DND-41 (cell line): ENCODE measurements at regions not wholly inside any gene's neighbourhood (a gene's known extent, or its start where the extent isn't known, plus 50 kb on each side); places are given as distances from the start of the nearest gene placed in this dataset.

Experiments used
- ATAC-seq: fragments of 200-7000 bp; cut with Tn5 transposase; 3 replicates; pipeline ENCODE4 v1.9.1; 2021; ENCODE audit warnings: low read depth; ENCODE audit not compliant: insufficient read depth
- DNase-seq: peaks from one replicate; pipeline ENCODE4 v3.0.0-alpha.2; 2020
- H2AFZ ChIP-seq: 2 replicates; pipeline ENCODE4 v1.6.0; 2012; ENCODE audit warnings: low read depth, low read length
- H3K27ac ChIP-seq: 2 replicates; pipeline ENCODE4 v1.5.1; 2012; ENCODE audit warnings: low read length, inconsistent platforms
- H3K27me3 ChIP-seq: fragments of 200-600 bp; sonication (generic); 2 replicates; pipeline ENCODE4 v1.6.0; 2012; ENCODE audit warnings: low read length, mild to moderate bottlenecking, inconsistent platforms; ENCODE audit not compliant: insufficient read depth, poor library complexity
- H3K36me3 ChIP-seq: 2 replicates; pipeline ENCODE4 v1.5.1; 2012; ENCODE audit warnings: low read length, inconsistent platforms; ENCODE audit not compliant: insufficient read depth
- H3K4me1 ChIP-seq: 2 replicates; pipeline ENCODE4 v1.5.1; 2012; ENCODE audit warnings: mild to moderate bottlenecking, low read length; ENCODE audit not compliant: insufficient read depth
- H3K4me2 ChIP-seq: 2 replicates; pipeline ENCODE4 v1.6.0; 2012; ENCODE audit warnings: mild to moderate bottlenecking, moderate library complexity, low read length, inconsistent platforms; ENCODE audit not compliant: insufficient read depth
- H3K4me3 ChIP-seq, 2 experiments: fragments of 200-600 bp in 1 of 2; shearing (Covaris generic) in 1 of 2; 2 replicates each; pipeline ENCODE4 v1.5.1; 2012 to 2016; ENCODE audit warnings: inconsistent platforms in 2 of 2, low read length in 2 of 2, mild to moderate bottlenecking in 2 of 2, low read depth in 1 of 2, moderate library complexity in 1 of 2
- H3K79me2 ChIP-seq: 2 replicates; pipeline ENCODE4 v1.6.0; 2012; ENCODE audit warnings: low read length, inconsistent platforms; ENCODE audit not compliant: insufficient read depth
- H3K9ac ChIP-seq: 2 replicates; pipeline ENCODE4 v1.6.0; 2012; ENCODE audit warnings: low read depth, mild to moderate bottlenecking, inconsistent platforms, low read length, moderate library complexity
- H3K9me3 ChIP-seq: 2 replicates; pipeline ENCODE4 v1.5.1; 2012; ENCODE audit warnings: low read length, moderate library complexity, mild to moderate bottlenecking, inconsistent platforms; ENCODE audit not compliant: insufficient read depth, severe bottlenecking
- H4K20me1 ChIP-seq: 2 replicates; pipeline ENCODE4 v1.6.0; 2012; ENCODE audit warnings: low read length; ENCODE audit not compliant: insufficient read depth
- EZH2 ChIP-seq: IDR thresholded peaks from 3 replicates; pipeline ENCODE4 v1.6.1; 2012; ENCODE audit warnings: borderline replicate concordance, low read depth, mild to moderate bottlenecking, moderate library complexity, low read length, inconsistent platforms; ENCODE audit not compliant: severe bottlenecking
- TF ChIP-seq, protein P1 (sequence below): IDR thresholded peaks from 2 replicates; pipeline ENCODE4 v1.5.1; 2012; ENCODE audit warnings: borderline replicate concordance, low read length, moderate library complexity, mild to moderate bottlenecking; ENCODE audit not compliant: poor library complexity, severe bottlenecking; ENCODE audit errors: extremely low read depth

DNA sequence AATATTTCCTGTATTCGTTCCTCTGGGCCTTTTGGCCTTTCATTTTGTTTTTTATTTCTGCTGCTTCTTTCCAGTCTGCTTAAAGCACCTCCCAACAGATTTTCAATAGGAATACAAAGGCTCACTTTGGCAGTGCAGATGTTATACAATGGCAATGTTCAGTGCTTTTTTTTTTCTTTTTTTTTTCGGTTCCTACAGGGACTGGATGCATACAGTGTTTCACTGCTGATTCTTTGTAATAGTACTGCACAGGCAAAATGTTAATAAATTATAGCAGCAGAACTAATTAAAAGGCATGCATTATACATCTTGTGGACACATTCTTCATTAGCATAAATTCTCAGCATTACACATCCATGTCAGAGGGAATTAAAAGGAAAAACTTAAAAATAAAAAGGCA lies 356.6 kb upstream of the C9orf72 start:
- no peaks in the 10 kb centered on the region for H3K27me3 ChIP-seq
- no peak overlapping the region for H2AFZ ChIP-seq
- ATAC-seq (no peak), DNase-seq (no peak)
- H3K4me1 ChIP-seq: no peaks in the 10 kb centered on the region
- no peaks in the 10 kb centered on the region for H4K20me1 ChIP-seq
- no peak overlapping the region for H3K27ac ChIP-seq
- H3K4me3 ChIP-seq: no peak overlapping the region
- no peak overlapping the region for H3K9ac ChIP-seq
- no peaks in the 10 kb centered on the region for H3K79me2 ChIP-seq
- no peaks in the 10 kb centered on the region for H3K36me3 ChIP-seq
- H3K4me2 ChIP-seq: no peak overlapping the region
- no peaks in the 10 kb centered on the region for H3K9me3 ChIP-seq
- TF ChIP-seq, protein P1, sequence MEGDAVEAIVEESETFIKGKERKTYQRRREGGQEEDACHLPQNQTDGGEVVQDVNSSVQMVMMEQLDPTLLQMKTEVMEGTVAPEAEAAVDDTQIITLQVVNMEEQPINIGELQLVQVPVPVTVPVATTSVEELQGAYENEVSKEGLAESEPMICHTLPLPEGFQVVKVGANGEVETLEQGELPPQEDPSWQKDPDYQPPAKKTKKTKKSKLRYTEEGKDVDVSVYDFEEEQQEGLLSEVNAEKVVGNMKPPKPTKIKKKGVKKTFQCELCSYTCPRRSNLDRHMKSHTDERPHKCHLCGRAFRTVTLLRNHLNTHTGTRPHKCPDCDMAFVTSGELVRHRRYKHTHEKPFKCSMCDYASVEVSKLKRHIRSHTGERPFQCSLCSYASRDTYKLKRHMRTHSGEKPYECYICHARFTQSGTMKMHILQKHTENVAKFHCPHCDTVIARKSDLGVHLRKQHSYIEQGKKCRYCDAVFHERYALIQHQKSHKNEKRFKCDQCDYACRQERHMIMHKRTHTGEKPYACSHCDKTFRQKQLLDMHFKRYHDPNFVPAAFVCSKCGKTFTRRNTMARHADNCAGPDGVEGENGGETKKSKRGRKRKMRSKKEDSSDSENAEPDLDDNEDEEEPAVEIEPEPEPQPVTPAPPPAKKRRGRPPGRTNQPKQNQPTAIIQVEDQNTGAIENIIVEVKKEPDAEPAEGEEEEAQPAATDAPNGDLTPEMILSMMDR: no peak
- no peak for TF ChIP-seq EZH2

DNA sequence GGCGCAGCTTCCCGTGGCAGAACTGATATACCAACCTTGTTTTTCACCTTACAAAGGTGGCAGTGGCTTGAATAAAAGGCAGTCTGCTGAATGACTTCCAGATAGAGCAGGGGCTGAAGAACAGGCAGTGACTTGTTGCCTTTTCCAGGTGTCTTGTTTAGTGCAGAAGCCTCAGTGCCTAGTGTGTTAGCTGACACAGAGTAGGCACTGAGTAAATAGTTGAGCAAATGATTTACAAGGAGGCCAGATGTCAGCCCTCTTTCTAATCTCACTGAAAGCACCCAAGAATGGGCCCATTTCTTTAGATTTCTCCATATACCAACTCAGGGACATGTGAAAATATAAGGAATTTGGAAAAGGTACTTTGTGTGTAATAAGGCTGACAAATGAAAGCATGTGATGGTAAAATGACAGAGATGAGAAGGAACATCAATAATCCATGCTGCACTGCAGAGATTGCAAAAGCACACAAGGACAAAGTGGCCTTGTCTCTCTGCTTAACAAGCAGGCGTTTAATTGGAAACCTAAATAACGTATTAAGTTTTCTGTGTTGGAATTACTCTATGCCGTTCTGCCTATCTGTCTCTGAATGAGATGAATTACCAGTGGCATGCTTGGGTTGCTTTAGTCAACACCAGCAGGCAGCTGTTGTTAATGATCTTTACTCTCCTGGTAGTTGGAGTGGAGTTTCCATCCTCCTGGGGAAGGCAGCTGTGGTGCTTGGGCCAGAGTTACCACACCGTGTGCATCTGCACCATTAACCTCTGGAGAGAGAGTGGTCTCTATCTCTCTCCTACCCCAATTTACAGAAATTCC lies 360.1 kb upstream of the C9orf72 start:
- H4K20me1 ChIP-seq: no peaks in the 10 kb centered on the region
- TF ChIP-seq, protein P1: no peak
- no peak for TF ChIP-seq EZH2
- no peak overlapping the region for H3K27ac ChIP-seq
- no peaks in the 10 kb centered on the region for H3K79me2 ChIP-seq
- H3K4me1 ChIP-seq: no peaks in the 10 kb centered on the region
- no peaks in the 10 kb centered on the region for H3K9me3 ChIP-seq
- DNase-seq: no peak
- no peak overlapping the region for H3K9ac ChIP-seq
- no peaks in the 10 kb centered on the region for H3K27me3 ChIP-seq
- no peaks in the 10 kb centered on the region for H3K36me3 ChIP-seq
- no peak for ATAC-seq
- no peak overlapping the region for H3K4me3 ChIP-seq
- no peak overlapping the region for H3K4me2 ChIP-seq
- H2AFZ ChIP-seq: no peak overlapping the region

DNA sequence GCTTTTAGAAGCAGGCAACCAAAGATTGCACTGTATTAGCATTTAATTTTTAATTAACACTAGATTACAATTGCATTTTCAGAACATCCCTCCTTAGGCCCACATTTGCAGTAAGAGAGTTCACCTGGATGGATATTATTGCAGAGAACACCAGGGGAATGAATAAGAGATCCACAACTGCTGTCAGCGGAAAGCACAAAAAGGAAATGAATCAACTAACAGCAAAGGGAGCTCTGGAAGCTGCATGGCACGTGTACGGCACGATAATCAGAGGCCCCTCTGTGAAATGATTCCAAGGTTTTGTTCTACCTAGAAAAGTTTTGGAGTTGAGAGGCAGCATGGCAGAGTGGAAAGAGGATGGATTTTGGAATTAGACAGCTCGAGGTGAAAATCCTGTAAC lies 361.2 kb upstream of the C9orf72 start:
- Histone ChIP-seq H3K9me3 (no peaks in the 10 kb centered on the region), H3K4me3 (no peak overlapping the region), H3K4me1 (no peaks in the 10 kb centered on the region), H4K20me1 (no peaks in the 10 kb centered on the region), H3K79me2 (no peaks in the 10 kb centered on the region), H3K9ac (no peak overlapping the region), H3K27me3 (no peaks in the 10 kb centered on the region), H3K36me3 (no peaks in the 10 kb centered on the region), H3K27ac (no peak overlapping the region), H2AFZ (no peak overlapping the region), H3K4me2 (no peak overlapping the region)
- no peak for ATAC-seq
- TF ChIP-seq, protein P1: no peak
- TF ChIP-seq EZH2: no peak
- no peak for DNase-seq
